Daoy (cell line): ENCODE measurements at regions not wholly inside any gene's neighbourhood (a gene's known extent, or its start where the extent isn't known, plus 50 kb on each side); places are given as distances from the start of the nearest gene placed in this dataset.
A peak's percentile ranks its signal among the peaks of the same experiment; 100 is the strongest.

Experiments
- DNase-seq: peaks from one replicate; pipeline ENCODE4 v3.0.0-alpha.2; 2015; ENCODE audit warnings: low read depth

DNA sequence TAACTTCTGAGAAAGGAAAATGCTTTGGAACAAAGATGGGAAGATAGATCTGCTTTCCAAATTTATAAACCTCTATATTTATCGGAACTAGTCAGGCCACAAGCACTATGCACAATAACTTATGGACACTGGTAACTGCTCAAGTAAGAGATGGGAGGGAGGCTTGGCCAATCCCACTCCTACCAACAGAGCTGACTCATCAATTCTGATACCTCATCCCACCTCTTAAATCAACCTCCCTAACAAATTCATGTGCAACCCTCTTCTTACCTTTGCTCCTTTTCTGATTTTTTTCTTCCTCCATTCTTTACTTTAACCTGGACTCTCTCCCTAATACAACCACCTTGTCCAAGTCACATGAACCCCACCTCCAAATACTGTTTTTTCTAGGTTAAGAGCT lies 289.9 kb upstream of the FAM241A start:
- DNase-seq: no peak

DNA sequence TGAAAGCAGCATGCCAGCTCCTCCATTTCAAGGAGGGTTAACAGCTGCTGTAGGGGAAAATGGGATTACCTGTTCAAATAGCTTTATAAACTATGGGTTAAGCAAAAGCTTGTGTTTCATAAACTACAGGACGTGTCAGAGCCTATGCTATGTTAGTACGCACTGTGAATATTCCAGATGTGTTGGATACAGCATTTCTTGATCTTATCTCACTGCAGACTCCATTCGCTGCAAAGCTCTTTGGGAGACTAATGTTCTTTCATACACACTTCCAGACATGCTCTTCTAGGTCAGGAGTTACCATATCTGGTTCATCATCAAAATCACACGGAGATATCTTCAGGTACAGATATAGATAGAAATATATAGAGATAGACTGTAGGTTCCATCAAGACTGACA lies 281.2 kb upstream of the FAM241A start:
- no peak for DNase-seq

DNA sequence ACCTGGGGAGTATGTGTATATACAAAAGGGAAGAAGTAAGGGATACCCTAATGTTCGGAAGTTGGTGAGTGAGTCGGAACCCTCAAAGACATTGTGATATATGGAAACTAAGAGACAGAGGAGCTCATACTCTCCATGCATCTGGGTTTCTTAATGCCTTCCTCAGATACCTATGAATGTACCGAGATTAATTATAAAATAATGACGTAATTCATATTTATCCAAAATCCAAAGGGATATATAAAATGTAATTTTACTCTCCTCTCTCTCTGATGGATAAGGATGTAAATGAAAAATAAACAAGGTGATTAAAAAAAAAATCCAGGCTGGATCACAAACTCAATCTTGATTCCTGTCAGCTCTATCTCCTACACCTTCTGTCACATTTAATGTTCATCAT lies 275.9 kb upstream of the FAM241A start:
- no peak for DNase-seq

DNA sequence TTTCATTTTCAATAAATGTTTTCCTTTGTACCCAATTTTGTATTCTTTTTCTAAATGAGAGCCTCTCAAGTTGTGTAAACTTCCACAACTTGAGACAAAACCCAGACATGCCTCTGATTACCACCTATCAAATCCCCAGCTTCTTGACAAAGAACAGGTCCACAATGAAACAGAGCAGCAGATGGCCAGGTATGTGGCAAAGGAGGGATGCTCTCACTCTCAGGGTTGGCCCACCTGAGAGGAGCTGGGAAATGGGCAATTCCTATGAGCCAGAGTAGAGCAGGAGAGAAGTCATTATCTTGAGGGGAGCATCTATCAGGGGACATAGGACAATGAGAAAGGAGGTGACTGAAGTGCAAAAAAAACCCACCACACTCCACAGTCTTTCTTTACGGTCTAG lies 273.5 kb upstream of the FAM241A start:
- DNase-seq: no peak

DNA sequence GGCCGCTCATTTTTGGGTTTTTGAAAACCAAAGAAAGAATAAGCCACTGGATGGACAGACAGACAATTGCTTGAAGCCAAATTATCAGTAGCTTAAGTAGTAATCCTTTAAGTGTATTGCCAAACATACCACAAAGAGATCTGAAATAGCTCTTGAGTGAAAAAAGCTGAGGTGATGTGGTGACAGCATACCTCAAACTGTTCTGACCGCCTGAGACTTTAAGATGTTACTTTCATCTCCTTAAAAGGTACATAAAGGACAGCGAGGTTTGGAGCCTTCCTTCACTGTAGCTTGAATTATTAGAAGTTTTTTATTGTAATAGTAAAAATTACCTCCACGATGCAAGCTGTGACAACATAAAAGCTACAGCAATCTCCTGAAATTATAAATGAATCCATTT lies 271.5 kb upstream of the FAM241A start:
- no peak for DNase-seq

DNA sequence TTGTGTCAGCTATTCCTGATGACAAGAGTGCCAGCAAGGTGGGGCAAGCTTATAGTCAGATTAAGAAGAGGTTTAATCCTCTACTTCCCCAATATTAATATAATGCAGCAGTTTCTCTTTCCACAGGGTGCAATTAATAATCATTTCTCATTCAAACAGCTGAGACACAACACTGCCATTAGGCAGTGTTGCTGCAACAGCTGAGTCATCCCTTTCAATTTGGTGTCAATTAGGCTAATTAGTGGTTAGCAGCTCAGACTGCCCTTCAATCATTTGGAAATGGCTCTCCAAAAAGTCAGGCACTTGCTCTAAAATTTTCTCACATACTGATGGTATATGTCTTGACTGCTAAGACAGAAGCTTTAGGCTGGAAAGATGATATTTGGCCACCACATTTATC lies 265.7 kb upstream of the FAM241A start:
- no peak for DNase-seq

DNA sequence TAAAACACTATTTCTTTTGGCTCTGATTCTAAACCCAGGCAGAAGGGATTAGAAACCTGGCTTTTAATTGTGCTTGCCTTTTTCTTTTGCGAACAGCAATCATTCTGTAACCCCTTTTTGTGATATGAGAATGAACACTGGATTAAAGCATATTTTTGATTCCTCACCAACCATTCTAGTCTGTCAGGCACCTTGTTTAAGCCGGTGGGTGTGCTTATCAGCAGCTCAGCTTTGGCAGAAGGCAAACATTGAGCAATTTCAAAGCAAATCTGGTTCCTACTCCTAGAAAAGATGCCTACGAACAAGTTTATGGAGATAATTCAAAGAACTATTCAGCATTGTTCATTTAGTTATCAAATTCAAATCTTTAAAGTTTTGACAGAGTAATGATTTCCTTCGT lies 265.1 kb upstream of the FAM241A start:
- DNase-seq: no peak

DNA sequence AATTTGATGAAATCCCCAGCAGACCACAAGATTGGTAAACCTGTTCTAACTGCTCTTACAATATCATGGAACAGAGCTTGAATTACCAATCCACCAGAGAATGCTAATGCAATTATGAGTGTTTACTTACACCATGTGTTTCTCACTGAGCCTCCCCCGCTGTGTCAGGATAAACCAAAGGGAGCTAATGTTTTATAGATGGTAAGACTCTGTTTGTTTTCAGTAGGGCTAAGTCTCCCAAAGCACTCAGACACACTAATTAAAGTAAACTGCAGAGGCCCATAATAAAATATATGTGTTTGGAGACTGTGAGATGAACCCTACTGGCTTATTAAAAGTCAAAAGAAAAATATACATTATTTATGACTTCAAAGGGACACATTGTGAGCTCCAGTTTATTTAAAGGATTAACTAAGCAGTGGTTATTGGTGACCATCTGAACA lies 261.7 kb upstream of the FAM241A start:
- peak; percentile 2 for DNase-seq

DNA sequence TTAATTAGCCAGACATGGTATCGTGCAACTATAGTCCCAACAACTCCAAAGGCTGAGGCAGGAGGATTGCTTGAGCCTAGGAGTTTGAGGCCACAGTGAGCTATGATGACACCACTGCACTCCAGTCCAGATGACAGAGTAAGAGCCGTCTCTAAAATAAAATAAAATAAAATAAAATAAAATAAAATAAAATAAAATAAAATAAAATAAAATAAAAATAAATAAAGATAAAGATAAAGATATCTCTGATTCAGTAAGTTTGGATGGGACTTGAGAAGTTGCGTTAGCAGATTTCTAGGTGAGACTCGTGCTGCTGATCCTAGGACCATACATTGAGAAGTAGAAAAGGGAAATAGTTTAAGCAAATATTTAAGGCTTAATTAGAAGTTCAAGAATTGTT lies 254.8 kb upstream of the FAM241A start:
- no peak for DNase-seq

DNA sequence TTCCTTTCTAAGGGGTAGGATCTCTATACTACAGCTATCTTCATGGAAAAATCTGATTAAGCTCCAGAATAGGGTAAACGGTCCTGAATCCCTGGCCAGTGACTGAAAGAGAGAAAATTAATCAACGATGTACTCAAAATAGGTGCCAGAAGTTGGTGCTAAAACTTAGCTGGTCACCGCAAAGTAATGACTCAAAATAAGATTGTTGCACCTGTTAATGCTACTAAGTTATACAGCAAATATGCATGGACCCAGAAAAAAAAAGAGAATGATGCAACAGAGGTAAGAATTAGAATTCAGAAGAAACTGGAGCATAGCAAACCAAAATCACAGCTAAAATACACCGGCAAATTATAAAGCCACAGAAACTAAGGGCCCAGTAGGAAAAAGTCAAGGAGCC lies 239.7 kb upstream of the FAM241A start:
- DNase-seq: no peak

DNA sequence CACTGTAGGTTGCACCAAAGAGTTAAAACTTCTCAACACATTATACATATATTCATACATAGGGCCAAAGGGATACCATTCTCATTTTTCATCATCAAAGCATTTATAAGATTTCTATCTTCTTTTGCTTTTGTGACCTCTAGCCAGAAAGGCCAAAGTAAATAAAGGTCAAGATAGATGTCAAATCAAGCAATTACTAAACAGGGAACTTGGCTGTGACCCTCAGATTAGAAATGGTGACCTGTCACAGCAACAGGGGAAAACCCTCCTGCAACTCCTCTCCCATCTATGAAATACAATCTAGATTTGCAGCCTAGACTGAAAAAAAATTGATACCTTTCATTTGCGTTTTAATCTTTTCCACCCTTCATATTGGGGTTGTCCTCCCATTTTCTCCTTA lies 225.6 kb upstream of the FAM241A start:
- DNase-seq: no peak

DNA sequence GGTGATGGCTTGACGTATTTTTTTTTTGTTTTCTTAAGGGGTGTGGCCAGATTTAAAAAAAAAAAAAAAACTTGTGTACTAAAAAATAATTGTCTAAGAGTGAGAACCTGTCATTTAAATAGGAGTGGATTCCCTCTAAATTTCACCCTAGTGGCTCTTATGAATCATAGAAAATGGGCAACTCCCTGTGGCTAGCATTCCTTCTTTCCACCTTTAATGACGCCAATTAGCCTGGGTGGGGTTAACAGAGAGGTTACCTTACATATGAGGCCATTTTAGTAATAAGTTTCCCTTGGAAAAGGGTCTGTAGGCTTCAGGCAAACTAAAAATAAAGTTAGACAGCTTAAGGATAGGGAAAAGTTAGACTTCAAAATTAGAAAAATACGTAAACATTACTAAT lies 223.5 kb upstream of the FAM241A start:
- DNase-seq: no peak

DNA sequence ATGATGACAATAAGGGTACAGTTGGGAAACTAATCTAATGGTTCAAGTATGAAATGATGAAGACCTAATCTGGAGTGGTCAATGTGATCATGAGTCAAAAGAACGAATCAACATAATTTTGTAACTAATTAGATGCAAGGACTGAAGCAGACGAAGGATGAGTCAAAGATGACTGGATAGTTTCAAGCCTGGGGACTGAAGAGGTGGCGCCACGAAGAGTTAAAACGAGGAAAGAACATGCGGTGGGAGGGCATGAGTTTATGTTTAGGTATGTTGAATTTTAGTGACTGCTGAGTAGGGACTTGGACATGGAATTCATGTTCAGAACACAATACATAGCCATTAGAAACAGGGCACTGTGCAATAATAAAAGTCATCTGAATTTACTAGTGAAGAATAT lies 221.5 kb upstream of the FAM241A start:
- DNase-seq: peak; percentile 11

DNA sequence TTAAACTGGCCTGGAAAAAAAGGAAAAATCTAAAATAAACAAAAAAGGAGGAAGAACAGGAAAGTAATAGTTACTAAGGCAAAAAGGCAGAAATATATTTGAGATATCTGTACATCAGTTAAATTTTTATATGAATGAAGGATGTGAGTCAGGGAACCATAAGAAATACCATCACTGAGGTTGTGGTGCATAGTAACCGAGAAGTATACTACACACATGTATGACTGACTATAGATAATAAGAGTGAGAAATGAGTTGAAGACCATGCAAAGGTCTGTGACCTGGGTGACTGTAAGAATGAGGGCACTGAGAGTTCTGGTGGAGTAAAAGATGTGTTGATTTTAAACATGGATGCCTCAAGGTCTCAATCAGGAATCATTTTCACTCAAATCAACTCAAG lies 220.6 kb upstream of the FAM241A start:
- no peak for DNase-seq

DNA sequence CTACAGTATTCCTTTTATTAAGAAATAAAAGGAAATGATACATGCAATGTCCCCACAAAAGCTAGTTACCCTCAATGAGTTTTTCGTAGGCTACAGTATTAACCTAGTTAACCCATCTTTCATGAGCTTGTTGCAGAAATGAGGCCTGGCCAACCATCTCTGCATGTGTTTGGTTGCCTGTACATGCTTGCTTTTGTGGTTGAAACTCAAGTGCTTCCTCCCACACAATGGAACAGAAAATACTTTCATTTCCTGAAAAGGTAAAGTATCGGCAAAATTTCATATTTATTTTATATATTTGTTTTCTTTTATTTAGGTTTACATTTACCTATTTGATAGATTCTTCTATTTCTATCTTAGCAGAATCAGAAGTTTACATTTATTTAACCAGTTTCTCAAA lies 214.6 kb upstream of the FAM241A start:
- DNase-seq: no peak

DNA sequence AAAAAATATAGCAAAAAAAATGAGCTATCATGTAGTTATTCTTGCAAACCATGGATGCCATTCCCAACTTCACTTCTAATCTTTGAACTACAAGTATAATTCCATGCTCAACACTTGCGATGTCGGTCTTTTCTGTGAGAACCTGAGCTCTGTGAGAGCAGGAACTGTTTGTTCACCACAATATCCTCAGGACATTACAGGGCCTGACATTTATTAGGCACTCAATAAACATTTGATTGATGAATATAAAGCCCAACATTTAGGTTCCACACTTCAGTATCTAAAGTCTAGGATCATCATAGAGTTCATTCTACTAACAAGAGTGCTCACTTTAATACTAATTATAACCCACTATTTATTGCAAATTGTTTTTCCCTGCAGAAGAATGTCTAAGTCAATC lies 211.6 kb upstream of the FAM241A start:
- no peak for DNase-seq

DNA sequence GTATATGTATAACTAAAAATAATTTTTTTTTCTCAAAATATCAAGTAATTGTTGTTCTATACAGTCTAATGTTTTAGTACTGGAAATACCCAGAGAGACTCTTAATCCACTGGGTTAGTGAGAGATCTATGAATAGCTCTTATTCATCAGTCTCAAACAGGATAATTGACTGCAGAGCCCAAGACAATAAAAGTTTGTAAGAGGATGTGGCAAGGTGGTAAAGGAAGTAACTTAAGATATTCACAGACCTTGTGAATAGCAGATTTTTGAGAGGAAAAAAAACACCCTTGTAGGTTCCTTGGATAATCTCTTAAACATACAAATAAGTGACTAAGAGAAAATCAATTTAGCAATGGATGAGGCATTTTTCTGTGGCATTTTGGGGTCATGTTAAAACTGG lies 210.9 kb upstream of the FAM241A start:
- DNase-seq: no peak

DNA sequence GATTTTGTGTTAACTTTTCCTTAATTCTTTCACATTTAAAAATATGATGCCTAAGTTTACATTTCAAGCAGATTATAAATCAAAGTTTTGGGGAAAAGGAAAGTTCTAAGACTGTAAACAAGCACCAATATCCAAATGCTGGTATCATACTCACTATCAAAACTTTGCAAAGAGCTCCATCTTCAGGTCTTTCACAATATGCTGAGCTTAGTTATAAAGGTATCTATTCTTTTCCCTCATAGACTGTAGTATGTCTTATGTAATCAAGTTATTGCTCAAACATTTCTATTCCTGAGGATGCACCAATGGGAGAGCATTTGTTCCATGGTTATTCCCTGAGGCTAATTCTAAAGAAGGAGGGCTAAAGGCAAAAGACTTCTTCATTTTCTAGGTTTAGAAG lies 207.9 kb upstream of the FAM241A start:
- DNase-seq: no peak

DNA sequence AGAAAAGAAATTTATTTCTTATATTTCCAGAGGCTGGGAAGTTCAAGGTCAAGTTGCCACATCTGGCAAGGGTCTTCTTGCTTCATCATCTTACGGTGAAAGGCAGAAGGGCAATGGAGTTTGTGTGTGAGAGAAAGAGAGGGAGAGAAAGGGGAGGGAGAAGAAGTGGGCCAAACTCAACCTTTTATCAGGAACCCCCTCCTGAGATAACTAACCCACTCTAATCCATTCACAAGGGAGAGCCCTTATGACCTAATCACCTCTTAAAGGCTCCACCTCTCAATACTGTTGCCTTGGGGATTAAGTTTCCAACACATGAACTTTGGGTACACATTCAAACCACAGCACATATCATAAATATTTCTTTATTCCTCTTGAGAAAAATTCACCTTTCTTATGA lies 203.3 kb upstream of the FAM241A start:
- DNase-seq: no peak

DNA sequence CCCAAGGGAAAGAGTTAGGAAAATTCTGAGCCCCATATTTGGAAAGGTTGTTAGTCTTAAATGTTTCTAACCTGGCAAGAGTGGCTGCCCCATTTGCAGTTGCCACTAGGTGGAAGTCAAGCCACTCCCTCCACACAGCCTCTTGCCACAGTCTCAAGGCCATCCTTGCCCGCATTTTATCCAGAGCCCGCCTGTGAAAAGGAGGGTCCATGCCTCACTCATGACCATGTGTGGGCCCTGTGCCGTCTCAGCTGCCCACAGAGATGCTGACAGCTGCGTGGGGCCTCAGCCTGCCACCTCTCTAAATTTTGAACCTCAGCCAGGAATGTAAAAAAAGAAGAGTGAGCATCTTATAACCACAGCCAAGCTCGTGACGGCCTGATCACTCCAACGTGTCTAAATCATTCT lies 201.5 kb upstream of the FAM241A start:
- peak; percentile 44 for DNase-seq

DNA sequence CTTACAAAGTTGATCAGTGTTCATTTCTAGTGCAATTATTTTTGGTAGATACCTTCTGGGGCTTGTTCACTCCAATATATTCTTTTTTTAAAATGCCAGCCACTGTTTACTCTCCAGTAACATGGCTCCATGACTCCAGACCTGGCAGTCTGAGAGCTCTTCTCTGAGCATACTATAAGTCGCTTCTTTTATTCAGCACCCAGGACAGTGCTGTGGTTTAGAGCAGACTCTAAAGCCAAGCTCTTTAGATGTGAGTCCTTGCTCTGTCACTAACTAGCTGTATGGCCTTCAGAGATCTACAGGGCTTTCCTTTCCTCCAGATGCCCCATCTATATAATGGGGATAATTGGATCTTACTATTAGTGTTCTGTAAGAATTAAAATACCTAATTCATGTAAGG lies 200.2 kb upstream of the FAM241A start:
- DNase-seq: no peak

DNA sequence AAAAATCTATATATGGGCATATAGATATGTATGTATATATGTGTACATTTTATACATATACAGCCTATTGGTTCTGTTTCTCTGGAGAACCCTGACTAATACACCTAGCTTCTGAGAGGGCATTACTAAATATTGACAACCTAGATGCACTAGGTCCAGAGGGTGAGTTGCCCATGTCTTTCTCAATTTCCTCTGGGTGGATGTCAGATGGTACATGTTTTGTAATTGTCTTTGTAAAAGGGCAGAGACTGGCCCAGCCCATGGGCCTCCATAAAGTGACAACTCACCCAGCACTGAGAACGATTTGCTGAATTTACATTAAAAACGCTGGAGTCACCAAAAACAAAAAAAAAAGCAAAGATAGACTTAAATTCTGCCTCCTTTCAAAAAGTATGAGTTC lies 198.5 kb upstream of the FAM241A start:
- no peak for DNase-seq

DNA sequence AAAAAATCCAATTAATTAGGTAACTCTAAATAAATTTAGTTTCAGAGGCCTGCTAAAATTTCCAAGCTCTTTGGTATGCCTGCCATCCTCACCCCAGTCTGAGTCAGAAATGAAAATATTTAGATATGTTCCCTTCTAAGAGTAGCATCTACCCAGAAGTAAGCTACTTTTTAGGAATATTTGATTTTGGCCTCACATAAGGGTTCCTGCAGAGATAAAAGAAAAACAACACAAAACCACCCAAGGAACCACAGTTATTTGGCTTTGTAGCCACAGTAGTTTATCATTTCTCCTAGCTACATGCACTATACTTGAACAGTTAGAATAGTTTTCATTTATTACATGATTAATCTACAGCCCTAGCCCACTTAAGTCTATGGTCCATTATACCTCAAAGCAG lies 192.6 kb upstream of the FAM241A start:
- no peak for DNase-seq

DNA sequence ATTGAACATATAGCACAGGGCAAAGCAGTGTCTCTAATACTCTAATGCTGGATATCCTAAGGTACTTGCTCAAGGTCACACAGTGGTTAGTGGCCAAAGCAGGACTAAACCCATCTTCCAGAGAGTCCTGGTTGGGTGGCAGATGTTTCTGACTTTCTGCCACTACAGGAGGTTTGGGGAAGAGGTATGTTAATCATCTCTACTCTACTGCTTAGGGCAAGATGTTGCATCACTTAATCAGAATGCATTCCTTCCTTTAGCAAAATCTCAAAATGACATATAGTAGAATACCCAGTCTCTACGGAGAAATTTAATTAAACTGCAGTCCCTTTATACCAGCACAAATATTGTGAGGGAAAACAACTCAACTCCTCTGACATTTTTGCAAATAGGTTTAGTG lies 190.7 kb upstream of the FAM241A start:
- DNase-seq: no peak

DNA sequence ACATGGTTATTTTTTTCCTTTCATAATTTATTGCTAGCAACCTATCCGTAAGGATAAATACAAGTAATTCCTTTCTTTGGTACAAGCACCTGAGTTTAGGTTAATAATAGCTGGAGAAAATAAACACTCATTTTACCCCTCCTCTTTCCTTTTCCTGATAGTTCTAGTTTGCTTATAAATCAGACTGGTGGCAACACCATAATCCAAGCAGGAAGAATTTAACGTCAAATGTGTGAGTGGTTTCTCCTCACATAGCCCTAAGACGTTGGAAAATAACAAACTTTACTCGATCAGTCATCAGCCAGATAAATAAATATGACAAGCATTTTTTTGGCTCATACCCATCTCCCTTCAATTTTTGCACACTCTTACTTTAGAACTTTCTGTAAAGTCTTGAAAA lies 190.3 kb upstream of the FAM241A start:
- no peak for DNase-seq
